ENCODE measurements at regions not wholly inside any gene's neighbourhood (a gene's known extent, or its start where the extent isn't known, plus 50 kb on each side); places are given as distances from the start of the nearest gene placed in this dataset.

GRCh38 chr3:5388091-5388490 lies 200.6 kb downstream of the EDEM1 start:
- no peak for TF ChIP-seq EP300 (IDR thresholded peaks at IDR 0.05)
- no peak for TF ChIP-seq CTCF (IDR thresholded peaks at IDR 0.05)
- TF ChIP-seq POLR2A (IDR thresholded peaks at IDR 0.05) = no peak
- no peak for TF ChIP-seq POLR2AphosphoS5 (IDR thresholded peaks at IDR 0.05)
- intact Hi-C loops (cut with DNase I; ENCODE audit: low total_unique reads) = no loop called here
- Histone ChIP-seq H3K27me3 (no peaks in the 10 kb centered on the region), H3K27ac (no peak overlapping the region), H3K4me3 (no peak overlapping the region), H3K9me3 (no peaks in the 10 kb centered on the region), H3K4me1 (no peaks in the 10 kb centered on the region), H3K36me3 (no peaks in the 10 kb centered on the region)
- WGBS, 5 donors = 74 to 84% (median 75%) methylated on average over 1 of the region's 1 CpG
- no peak for DNase-seq

GRCh38 chr3:5389057-5389456 lies 201.6 kb downstream of the EDEM1 start:
- Histone ChIP-seq H3K9me3 (no peaks in the 10 kb centered on the region), H3K27ac (no peak overlapping the region), H3K4me3 (no peak overlapping the region), H3K27me3 (no peaks in the 10 kb centered on the region), H3K36me3 (no peaks in the 10 kb centered on the region), H3K4me1 (no peaks in the 10 kb centered on the region)
- TF ChIP-seq POLR2AphosphoS5 (IDR thresholded peaks at IDR 0.05) (no peak), POLR2A (IDR thresholded peaks at IDR 0.05) (no peak), EP300 (IDR thresholded peaks at IDR 0.05) (no peak), CTCF (IDR thresholded peaks at IDR 0.05) (no peak)
- intact Hi-C loops (cut with DNase I; ENCODE audit: low total_unique reads) = no loop called here
- DNase-seq = no peak
- 59 to 67% (median 64%) methylated on average over 4 of the region's 4 CpGs for WGBS, 5 donors

GRCh38 chr3:5390221-5390620 lies 202.7 kb downstream of the EDEM1 start:
- TF ChIP-seq CTCF (IDR thresholded peaks at IDR 0.05) (no peak), EP300 (IDR thresholded peaks at IDR 0.05) (no peak), POLR2AphosphoS5 (IDR thresholded peaks at IDR 0.05) (no peak), POLR2A (IDR thresholded peaks at IDR 0.05) (no peak)

GRCh38 chr3:5390936-5391625 lies 203.6 kb downstream of the EDEM1 start:
- Histone ChIP-seq H3K27ac (no peak overlapping the region), H3K27me3 (no peaks in the 10 kb centered on the region), H3K4me1 (no peaks in the 10 kb centered on the region), H3K4me3 (no peak overlapping the region), H3K36me3 (no peaks in the 10 kb centered on the region), H3K9me3 (no peaks in the 10 kb centered on the region)
- TF ChIP-seq POLR2A (IDR thresholded peaks at IDR 0.05) (no peak), POLR2AphosphoS5 (IDR thresholded peaks at IDR 0.05) (no peak), EP300 (IDR thresholded peaks at IDR 0.05) (no peak), CTCF (IDR thresholded peaks at IDR 0.05) (no peak)
- intact Hi-C loops (cut with DNase I; ENCODE audit: low total_unique reads) = no loop called here
- 55 to 66% (median 61%) methylated on average over 5 of the region's 5 CpGs for WGBS, 5 donors
- peak in 1 of 2 donors; percentile 6 for DNase-seq

More at GRCh38 chr3:5390221-5390620, 202.7 kb downstream of the EDEM1 start:
- Histone ChIP-seq H3K9me3 (no peaks in the 10 kb centered on the region), H3K4me3 (no peak overlapping the region), H3K4me1 (no peaks in the 10 kb centered on the region), H3K27me3 (no peaks in the 10 kb centered on the region), H3K27ac (no peak overlapping the region), H3K36me3 (no peaks in the 10 kb centered on the region)
- intact Hi-C loops (cut with DNase I; ENCODE audit: low total_unique reads) = no loop called here
- DNase-seq = no peak
- WGBS, 5 donors = 57 to 74% (median 57%) methylated on average over 5 of the region's 5 CpGs

Data from stomach (tissue), 8 donors.